Adrenal gland (tissue), 9 donors: ENCODE measurements at regions not wholly inside any gene's neighbourhood (a gene's known extent, or its start where the extent isn't known, plus 50 kb on each side); places are given as distances from the start of the nearest gene placed in this dataset.

Source experiments
- DNase-seq, 7 donors: peaks; one replicate each; pipeline ENCODE4 v3.0.0-alpha.2; 2019 to 2020
- H3K27ac ChIP-seq, 5 donors: fragments of 200-600 bp; sonication (generic) in 4 of 5; 1 replicate in 3 of 5; 2 replicates in 2 of 5; pipeline versions ENCODE4 v1.5.1 to v1.8.0; 2016 to 2020; ENCODE audit warnings: mild to moderate bottlenecking in 1 of 5
- H3K27me3 ChIP-seq: fragments of 200-600 bp; 2 replicates; pipeline ENCODE4 v1.8.0; 2021
- H3K36me3 ChIP-seq, 2 donors: fragments of 200-600 bp; replicated peaks in 1 of 2; 1 replicate in 1 of 2; 2 replicates in 1 of 2; pipeline versions ENCODE4 v1.5.1 to v1.8.0; 2018 to 2022
- H3K4me1 ChIP-seq, 2 donors: fragments of 200-600 bp; replicated peaks in 1 of 2; 1 replicate in 1 of 2; 2 replicates in 1 of 2; pipeline versions ENCODE4 v1.5.1 to v1.8.0; 2018 to 2021
- H3K4me3 ChIP-seq, 4 donors: fragments of 200-600 bp; sonication (generic) in 3 of 4; one replicate each; pipeline ENCODE4 v1.5.1; 2016 to 2018
- H3K9me3 ChIP-seq, 3 donors: fragments of 200-600 bp; sonication (generic) in 1 of 3; replicated peaks in 1 of 3; 1 replicate in 2 of 3; 2 replicates in 1 of 3; pipeline versions ENCODE4 v1.5.1 to v1.8.0; 2016 to 2021
- CTCF ChIP-seq, 6 experiments: fragments of 450-650 bp in 4 of 6; fragments of 200-600 bp in 2 of 6; sonication (generic) in 1 of 6; IDR thresholded peaks; 1 replicate in 5 of 6; 2 replicates in 1 of 6; pipeline versions ENCODE4 v1.5.1 to v1.8.0; 2016 to 2021; ENCODE audit warnings: antibody characterized with exemption in 6 of 6, mild to moderate bottlenecking in 2 of 6, moderate library complexity in 1 of 6
- POLR2A ChIP-seq, 2 donors: fragments of 450-650 bp; IDR thresholded peaks; one replicate each; pipeline ENCODE4 v1.6.1; 2017; ENCODE audit warnings: antibody characterized with exemption in 2 of 2, mild to moderate bottlenecking in 2 of 2, moderate library complexity in 1 of 2
- WGBS, 4 donors: extraction: QIAGEN DNeasy Blood & Tissue Kit in 2 of 4; methylation state at CpG; one replicate each; pipeline versions ENCODE4 v1.1.5 to v1.1.7; 2013 to 2017; 5-methylcytosine and 5-hydroxymethylcytosine counted together
- intact Hi-C, 2 donors: fragments of 100-400 bp; cut with DNase I; formaldehyde crosslinking; loops; one replicate each; pipeline versions ENCODE4 v1.14.1 to v1.15.0; 2022 to 2023
- donor health status: healthy with polysubstance abuse.
- donor health status: Bipolar disorder and iron deficiency.
- donor health status: DM: yes; HTN: yes; CAD: no.
- donor health status: DM: no; HTN: no; CAD: no.
- donor health status: DM: no; HTN: no; CAD: no.

GRCh38 chrX:39936886-39937770 lies 160.6 kb downstream of the BCOR start:
- intact Hi-C loops = no loop called here

GRCh38 chrX:39938466-39938865 lies 159.3 kb downstream of the BCOR start:
- TF ChIP-seq CTCF (IDR thresholded peaks at IDR 0.05) (no peak), POLR2A (IDR thresholded peaks at IDR 0.05) (no peak)
- Histone ChIP-seq H3K9me3 (no peaks in the 10 kb centered on the region), H3K36me3 (no peaks in the 10 kb centered on the region), H3K4me1 (no peaks in the 10 kb centered on the region), H3K27me3 (no peaks in the 10 kb centered on the region), H3K27ac (no peak overlapping the region), H3K4me3 (no peak overlapping the region)
- intact Hi-C loops = no loop called here
- 87 to 96% (median 88%) methylated on average over 6 of the region's 6 CpGs for WGBS, 4 donors
- no peak for DNase-seq

More at GRCh38 chrX:39936886-39937770, 160.6 kb downstream of the BCOR start:
- H3K27me3 ChIP-seq = no peaks in the 10 kb centered on the region
- no peaks in the 10 kb centered on the region for H3K4me1 ChIP-seq
- no peaks in the 10 kb centered on the region for H3K36me3 ChIP-seq
- no peak for DNase-seq
- H3K4me3 ChIP-seq = no peak overlapping the region
- H3K9me3 ChIP-seq = no peaks in the 10 kb centered on the region
- TF ChIP-seq POLR2A (IDR thresholded peaks at IDR 0.05) (no peak), CTCF (IDR thresholded peaks at IDR 0.05) (no peak)
- no peak overlapping the region for H3K27ac ChIP-seq
- 60 to 87% (median 70%) methylated on average over 12 to 18 of the region's 18 CpGs for WGBS, 4 donors

- TF ChIP-seq CTCF (IDR thresholded peaks at IDR 0.05) = no peak
- TF ChIP-seq POLR2A (IDR thresholded peaks at IDR 0.05) = no peak
- 60 to 86% (median 77%) methylated on average over 3 of the region's 3 CpGs for WGBS, 4 donors
- Histone ChIP-seq H3K36me3 (no peaks in the 10 kb centered on the region), H3K9me3 (no peaks in the 10 kb centered on the region), H3K4me1 (no peaks in the 10 kb centered on the region), H3K27me3 (no peaks in the 10 kb centered on the region), H3K27ac (no peak overlapping the region), H3K4me3 (no peak overlapping the region)
- intact Hi-C loops = no loop called here
- no peak for DNase-seq
Measured at GRCh38 chrX:39939678-39940077, 158.1 kb downstream of the BCOR start.

GRCh38 chrX:39941332-39941920 lies 156.3 kb downstream of the BCOR start:
- Histone ChIP-seq H3K4me3 (no peak overlapping the region), H3K9me3 (no peaks in the 10 kb centered on the region), H3K4me1 (no peaks in the 10 kb centered on the region), H3K27ac (no peak overlapping the region), H3K27me3 (no peaks in the 10 kb centered on the region), H3K36me3 (no peaks in the 10 kb centered on the region)
- DNase-seq = no peak
- intact Hi-C loops = no loop called here
- 61 to 92% (median 77%) methylated on average over 1 to 6 of the region's 6 CpGs for WGBS, 4 donors
- no peak for TF ChIP-seq POLR2A (IDR thresholded peaks at IDR 0.05)
- no peak for TF ChIP-seq CTCF (IDR thresholded peaks at IDR 0.05)
